A549 (cell line): ENCODE measurements at regions not wholly inside any gene's neighbourhood (a gene's known extent, or its start where the extent isn't known, plus 50 kb on each side); places are given as distances from the start of the nearest gene placed in this dataset.
A peak's percentile ranks its signal among the peaks of the same experiment; 100 is the strongest.

ENCODE experiments used
- ATAC-seq, 2 experiments: fragments of 200-7000 bp in 1 of 2; fragments of >200 bp in 1 of 2; cut with Nextera tagmentation in 1 of 2; cut with Tn5 transposase in 1 of 2; 3 replicates each; pipeline versions ENCODE4 v1.8.0 to v1.9.1; 2018 to 2020; ENCODE audit warnings: mild to moderate bottlenecking in 1 of 2, moderate library complexity in 1 of 2
- CTCF ChIA-PET: fragments of 300-600 bp; sonication (Branson Sonifier 250); formaldehyde crosslinking; extraction: SDS; loops from one replicate; lab custom pipeline; 2021; ENCODE audit warnings: antibody characterized with exemption, inconsistent platforms; lab: Yijun Ruan, JAX
- POLR2A ChIA-PET: fragments of 350-600 bp; formaldehyde crosslinking; extraction: SDS; loops from one replicate; lab custom pipeline; 2021; ENCODE audit warnings: antibody characterized with exemption, inconsistent platforms; lab: Yijun Ruan, JAX
- DNase-seq, 2 experiments: peaks; one replicate each; pipeline versions ENCODE4 v3.0.0 to v3.0.0-alpha.2; 2011 to 2016; ENCODE audit warnings: low read depth in 1 of 2, low spot score in 1 of 2
- FAIRE-seq: peaks from 2 replicates; lab custom pipeline; 2011; peaks lifted over from hg19 to GRCh38; lab: Jason Lieb, UNC
- H3K27ac ChIP-seq, 2 experiments: fragments of >200 bp; sonication (Bioruptor Twin); formaldehyde crosslinking; 3 replicates each; pipeline ENCODE4 v1.5.1; 2016 to 2017
- H3K4me1 ChIP-seq: fragments of >200 bp; sonication (Bioruptor Twin); formaldehyde crosslinking; 3 replicates; pipeline ENCODE4 v1.6.1; 2016
- H3K4me2 ChIP-seq: fragments of >200 bp; sonication (Bioruptor Twin); formaldehyde crosslinking; 3 replicates; pipeline ENCODE4 v1.6.1; 2016
- H3K4me3 ChIP-seq: fragments of >200 bp; sonication (Bioruptor Twin); formaldehyde crosslinking; 3 replicates; pipeline ENCODE4 v1.5.1; 2016
- H3K9me3 ChIP-seq: fragments of >200 bp; sonication (Bioruptor Twin); formaldehyde crosslinking; 3 replicates; pipeline ENCODE4 v1.6.1; 2016
- BCL3 ChIP-seq: fragments of >200 bp; sonication (Bioruptor Twin); formaldehyde crosslinking; IDR thresholded peaks from 3 replicates; pipeline ENCODE4 v1.6.1; 2016
- BHLHE40 ChIP-seq: IDR thresholded peaks from 2 replicates; pipeline ENCODE4 v1.6.1; 2012; ENCODE audit warnings: low read depth, low read length, inconsistent platforms
- CBX2 ChIP-seq: fragments of 200-600 bp; sonication (generic); IDR thresholded peaks from 2 replicates; pipeline ENCODE4 v1.6.1; 2016; ENCODE audit warnings: low read depth, mild to moderate bottlenecking, borderline replicate concordance
- CEBPB ChIP-seq, 2 experiments: fragments of >200 bp in 1 of 2; sonication (Bioruptor Twin) in 1 of 2; formaldehyde crosslinking in 1 of 2; IDR thresholded peaks; 2 replicates each; pipeline ENCODE4 v1.6.1; 2012 to 2016
- CTCF ChIP-seq: fragments of >200 bp; sonication (Bioruptor Twin); formaldehyde crosslinking; IDR thresholded peaks from 3 replicates; pipeline ENCODE4 v1.5.1; 2016
- ELK1 ChIP-seq: fragments of 150-350 bp; IDR thresholded peaks from 2 replicates; pipeline ENCODE4 v1.6.1; 2014; ENCODE audit warnings: low read depth, mild to moderate bottlenecking, low read length
- EP300 ChIP-seq, 2 experiments: fragments of >200 bp; sonication (Bioruptor Twin); formaldehyde crosslinking; IDR thresholded peaks; 2 replicates in 1 of 2; 3 replicates in 1 of 2; pipeline ENCODE4 v1.6.1; 2016 to 2017
- FOXS1 ChIP-seq: fragments of 250-450 bp; sonication (Bioruptor Pico); IDR thresholded peaks from 2 replicates; pipeline ENCODE4 v1.5.0; 2020; ENCODE audit warnings: mild to moderate bottlenecking, moderate library complexity
- GATA3 ChIP-seq: IDR thresholded peaks from 2 replicates; pipeline ENCODE4 v1.6.1; 2012; ENCODE audit warnings: borderline replicate concordance
- KDM5A ChIP-seq: fragments of 200-600 bp; sonication (generic); IDR thresholded peaks from 2 replicates; pipeline ENCODE4 v1.6.1; 2016; ENCODE audit warnings: antibody characterized with exemption, mild to moderate bottlenecking
- MAFK ChIP-seq: fragments of 450-650 bp; IDR thresholded peaks from 2 replicates; pipeline ENCODE4 v1.6.1; 2014; ENCODE audit not compliant: partially characterized antibody
- MAZ ChIP-seq: fragments of 150-350 bp; IDR thresholded peaks from 2 replicates; pipeline ENCODE4 v1.6.1; 2014; ENCODE audit warnings: antibody characterized with exemption, low read depth, low read length, borderline replicate concordance
- NPAS2 ChIP-seq: fragments of 250-450 bp; sonication (Bioruptor Pico); IDR thresholded peaks from 2 replicates; pipeline ENCODE4 v1.8.0; 2022; ENCODE audit warnings: mild to moderate bottlenecking, moderate library complexity, borderline replicate concordance
- POLR2A ChIP-seq: IDR thresholded peaks from 2 replicates; pipeline ENCODE4 v1.6.1; 2012; ENCODE audit warnings: mild to moderate bottlenecking, low read length
- RARB ChIP-seq: fragments of 250-450 bp; sonication (Bioruptor Pico); IDR thresholded peaks from 2 replicates; pipeline ENCODE4 v1.8.0; 2021; ENCODE audit warnings: mild to moderate bottlenecking, moderate library complexity
- RFX5 ChIP-seq: fragments of 450-650 bp; IDR thresholded peaks from 2 replicates; pipeline ENCODE4 v1.7.1; 2014; ENCODE audit warnings: antibody characterized with exemption, mild to moderate bottlenecking, moderate library complexity
- RNF2 ChIP-seq: fragments of 200-600 bp; sonication (generic); IDR thresholded peaks from 2 replicates; pipeline ENCODE4 v1.6.1; 2016; ENCODE audit warnings: low read depth, mild to moderate bottlenecking, antibody characterized with exemption, moderate library complexity, borderline replicate concordance
- TFCP2L1 ChIP-seq: fragments of 250-450 bp; sonication (Bioruptor Pico); IDR thresholded peaks from 2 replicates; pipeline ENCODE4 v1.5.0; 2021; ENCODE audit warnings: mild to moderate bottlenecking
- TP53 ChIP-seq: fragments of 250-450 bp; sonication (Bioruptor Pico); IDR thresholded peaks from 2 replicates; pipeline ENCODE4 v1.5.0; 2021; ENCODE audit warnings: mild to moderate bottlenecking, moderate library complexity
- USF2 ChIP-seq: fragments of 450-650 bp; IDR thresholded peaks from 2 replicates; pipeline ENCODE4 v1.6.1; 2014; ENCODE audit warnings: antibody characterized with exemption
- ZNF302 ChIP-seq: fragments of 250-450 bp; sonication (Bioruptor Pico); IDR thresholded peaks from 2 replicates; pipeline ENCODE4 v1.9.0; 2021; ENCODE audit warnings: inconsistent platforms, mild to moderate bottlenecking, moderate library complexity
- ZSCAN20 ChIP-seq: fragments of 250-450 bp; sonication (Bioruptor Pico); IDR thresholded peaks from 2 replicates; pipeline ENCODE4 v1.8.0; 2022; ENCODE audit warnings: mild to moderate bottlenecking, moderate library complexity
- WGBS: methylation state at CpG from one replicate; pipeline ENCODE4 v1.1.6; 2017; ENCODE audit errors: missing lambda C conversion rate; 5-methylcytosine and 5-hydroxymethylcytosine counted together

- H3K9me3 ChIP-seq, result 0 out of 3 replicates have a peak, but pooled peaks cover 5% of the 10 kb centered on the region
- DNase-seq (no peak), ATAC-seq (no peak), FAIRE-seq (no peak)
- H3K4me3 ChIP-seq, result no peak overlapping the region
- WGBS, result 22% methylated on average over 2 of the region's 2 CpGs
- CTCF ChIA-PET, result interaction anchor here (1.0 to 1.6 kb wide), 4 partner anchors 8 to 771 kb away, joined by 3 to 5 read pairs (median 3); no protein-coding TSS in a partner anchor
- H3K4me2 ChIP-seq, result no peak overlapping the region
- H3K27ac ChIP-seq, result no peak overlapping the region
- no peak for TF ChIP-seq MAFK
- no peaks in the 10 kb centered on the region for H3K4me1 ChIP-seq
- POLR2A ChIA-PET, result no interaction called here
Measured at GRCh38 chr1:37325010-37325409, 149.4 kb upstream of the ZC3H12A start.

GRCh38 chr1:37325509-37326437, 148.6 kb upstream of the ZC3H12A start:
- H3K4me1 ChIP-seq, result no peaks in the 10 kb centered on the region
- no peak for FAIRE-seq
- H3K4me2 ChIP-seq, result 0 out of 3 replicates have a peak overlapping the region, but pooled peaks have one; percentile 17
- WGBS, result 20% methylated on average over 11 of the region's 11 CpGs
- H3K27ac ChIP-seq, result no peak overlapping the region
- ChIA-PET CTCF (interaction anchor here (0.8 to 1.6 kb wide), 4 partner anchors 7 to 772 kb away, joined by 3 to 5 read pairs (median 3); no protein-coding TSS in a partner anchor), POLR2A (no interaction called here)
- no peak for DNase-seq
- no peak; a peak in 1 of 6 replicates for ATAC-seq
- no peak for TF ChIP-seq TP53 (CRISPR knock-in tag)
- no peak for TF ChIP-seq POLR2A
- TF ChIP-seq ZNF302, result no peak
- TF ChIP-seq RNF2, result no peak
- no peak for TF ChIP-seq MAZ
- TF ChIP-seq EP300 (IDR thresholded peaks at IDR 0.05), result no peak
- H3K4me3 ChIP-seq, result no peak overlapping the region
- H3K9me3 ChIP-seq, result 0 out of 3 replicates have a peak, but pooled peaks cover 5% of the 10 kb centered on the region

- no peaks in the 10 kb centered on the region for H3K4me1 ChIP-seq
- ATAC-seq (no peak), FAIRE-seq (no peak)
- CTCF ChIA-PET, result no interaction called here
- no peak overlapping the region for H3K4me2 ChIP-seq
- POLR2A ChIA-PET, result no interaction called here
- WGBS, result 5% methylated on average over 9 of the region's 9 CpGs
- H3K27ac ChIP-seq, result no peak overlapping the region
- no peak for TF ChIP-seq EP300 (IDR thresholded peaks at IDR 0.05)
- TF ChIP-seq CBX2, result no peak
- no peak for TF ChIP-seq TFCP2L1 (CRISPR knock-in tag)
- TF ChIP-seq NPAS2, result no peak
- TF ChIP-seq RARB (CRISPR knock-in tag), result no peak
- TF ChIP-seq TP53 (CRISPR knock-in tag), result no peak
- no peak for TF ChIP-seq CTCF
- TF ChIP-seq BHLHE40, result no peak
- TF ChIP-seq GATA3, result no peak
- no peak for TF ChIP-seq CEBPB (IDR thresholded peaks at IDR 0.05)
- TF ChIP-seq MAZ, result no peak
- no peak for TF ChIP-seq RFX5
- TF ChIP-seq FOXS1 (CRISPR knock-in tag), result no peak
- TF ChIP-seq ELK1, result no peak
- no peak for TF ChIP-seq USF2
- TF ChIP-seq BCL3, result no peak
- no peak for TF ChIP-seq ZSCAN20 (CRISPR knock-in tag)
- TF ChIP-seq KDM5A, result no peak
- TF ChIP-seq, all 56 proteins: peak for 0
- no peak for DNase-seq
- H3K4me3 ChIP-seq, result no peak overlapping the region
- H3K9me3 ChIP-seq, result no peaks in the 10 kb centered on the region
Measured at GRCh38 chr1:37332126-37332525, 142.3 kb upstream of the ZC3H12A start.
